GM12892 (cell line): ENCODE measurements at regions not wholly inside any gene's neighbourhood (a gene's known extent, or its start where the extent isn't known, plus 50 kb on each side); places are given as distances from the start of the nearest gene placed in this dataset.
"Not testable (repeated sequence)": the region's sequence is repeated elsewhere in the genome, so short reads cannot be mapped to it uniquely, and the experiment has no call there.

Experiments
- DNase-seq: peaks from one replicate; pipeline ENCODE4 v3.0.0; 2011; ENCODE audit not compliant: insufficient read length
- FAIRE-seq: peaks from 2 replicates; lab custom pipeline; 2011; peaks lifted over from hg19 to GRCh38; lab: Jason Lieb, UNC
- POLR2A ChIP-seq: IDR thresholded peaks from 2 replicates; pipeline ENCODE4 v1.6.1; 2011; ENCODE audit warnings: low read depth, low read length, control low read depth
- POLR2AphosphoS5 ChIP-seq: IDR thresholded peaks from 2 replicates; pipeline ENCODE4 v1.6.1; 2011; ENCODE audit warnings: low read depth, low read length, control low read depth
- TAF1 ChIP-seq: IDR thresholded peaks from 2 replicates; pipeline ENCODE4 v1.6.1; 2011; ENCODE audit warnings: low read depth, mild to moderate bottlenecking, control low read depth, low read length, borderline replicate concordance

- DNase-seq (no peak), FAIRE-seq (no peak)
- TF ChIP-seq POLR2AphosphoS5: no peak
Observed at GRCh38 chr5:163330723-163331668, 106.4 kb upstream of the CCNG1 start.

- FAIRE-seq, DNase-seq: not testable (repeated sequence)
Observed at GRCh38 chr5:163336074-163336473, 101.3 kb upstream of the CCNG1 start.

DNA sequence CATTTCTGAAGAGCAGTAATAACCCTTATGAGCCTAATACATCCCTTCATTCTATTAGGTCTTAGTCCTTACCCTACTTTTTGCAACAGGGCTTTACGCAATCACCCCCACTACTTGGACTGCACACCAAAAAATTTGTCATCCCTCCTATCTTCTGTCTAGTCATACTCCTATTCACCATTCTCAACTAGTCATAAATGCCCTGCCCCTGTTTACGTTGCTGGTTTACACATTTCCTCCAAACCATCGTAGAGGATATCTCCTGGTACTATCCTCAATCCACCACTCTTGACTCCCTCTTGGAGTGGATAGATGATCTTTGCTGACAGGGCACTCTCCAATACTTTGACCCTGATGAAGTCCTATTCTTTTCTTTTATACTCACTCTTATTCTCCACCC lies 98.2 kb upstream of the CCNG1 start:
- no peak for TF ChIP-seq POLR2AphosphoS5
- no peak for TF ChIP-seq POLR2A
- TF ChIP-seq TAF1: no peak
- DNase-seq (no peak), FAIRE-seq (no peak)

DNA sequence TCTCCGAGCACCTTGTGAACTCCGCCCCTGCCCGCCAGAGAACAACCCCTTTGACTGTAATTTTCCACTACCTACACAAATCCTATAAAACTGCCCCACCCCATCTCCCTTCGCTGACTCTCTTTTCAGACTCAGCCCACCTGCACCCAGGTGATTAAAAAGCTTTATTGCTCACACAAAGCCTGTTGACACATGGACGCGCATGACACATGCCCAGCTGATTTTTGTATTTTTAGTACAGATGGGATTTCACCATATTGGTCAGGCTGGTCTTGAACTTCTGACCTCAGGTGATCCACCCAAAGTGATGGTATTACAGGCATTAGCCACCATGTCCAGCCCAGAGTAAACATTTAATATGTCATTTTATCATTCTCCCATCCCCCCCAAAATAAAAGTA lies 97.0 kb upstream of the CCNG1 start:
- FAIRE-seq: not testable (repeated sequence)

GRCh38 chr5:163342306-163342705 lies 95.1 kb upstream of the CCNG1 start:
- DNase-seq: no peak
- TF ChIP-seq POLR2A (no peak), TAF1 (no peak), POLR2AphosphoS5 (no peak)

More for the DNA sequence above, 97.0 kb upstream of the CCNG1 start:
- DNase-seq: not testable (repeated sequence)

DNA sequence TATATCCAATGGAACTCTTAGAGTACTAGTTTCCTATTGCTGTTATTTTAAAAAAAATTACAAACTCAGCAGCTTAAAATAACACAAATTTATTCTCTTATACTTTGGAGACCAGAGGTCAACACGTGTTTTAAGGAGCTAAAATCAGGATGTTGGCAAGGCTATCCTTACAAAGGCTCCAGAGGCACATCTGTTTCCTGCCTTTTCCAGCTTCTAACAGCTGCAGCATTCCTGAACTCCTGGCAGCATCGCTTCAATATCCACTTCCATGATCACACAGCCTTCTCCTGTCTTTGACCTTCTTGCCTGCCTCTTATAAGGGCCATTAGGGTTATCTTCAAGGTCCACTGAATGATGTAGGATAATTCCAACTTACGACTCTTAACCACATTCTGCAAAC lies 92.2 kb upstream of the CCNG1 start:
- no peak for FAIRE-seq
- no peak for DNase-seq
- no peak for TF ChIP-seq POLR2A
- no peak for TF ChIP-seq POLR2AphosphoS5
- no peak for TF ChIP-seq TAF1

More at GRCh38 chr5:163342306-163342705, 95.1 kb upstream of the CCNG1 start:
- FAIRE-seq: no peak

- no peak for TF ChIP-seq TAF1
- TF ChIP-seq POLR2A: no peak
- peak; percentile 90 for FAIRE-seq
- DNase-seq: peak; percentile 30
Observed at GRCh38 chr5:163347671-163348070, 89.7 kb upstream of the CCNG1 start.

- FAIRE-seq: no peak
- TF ChIP-seq TAF1: no peak
- no peak for TF ChIP-seq POLR2A
- no peak for TF ChIP-seq POLR2AphosphoS5
- DNase-seq: no peak
Observed at GRCh38 chr5:163350083-163350482, 87.3 kb upstream of the CCNG1 start.

- no peak for TF ChIP-seq POLR2A
- no peak for TF ChIP-seq TAF1
- no peak for TF ChIP-seq POLR2AphosphoS5
- FAIRE-seq (no peak), DNase-seq (no peak)
Observed at GRCh38 chr5:163352531-163352930, 84.9 kb upstream of the CCNG1 start.

DNA sequence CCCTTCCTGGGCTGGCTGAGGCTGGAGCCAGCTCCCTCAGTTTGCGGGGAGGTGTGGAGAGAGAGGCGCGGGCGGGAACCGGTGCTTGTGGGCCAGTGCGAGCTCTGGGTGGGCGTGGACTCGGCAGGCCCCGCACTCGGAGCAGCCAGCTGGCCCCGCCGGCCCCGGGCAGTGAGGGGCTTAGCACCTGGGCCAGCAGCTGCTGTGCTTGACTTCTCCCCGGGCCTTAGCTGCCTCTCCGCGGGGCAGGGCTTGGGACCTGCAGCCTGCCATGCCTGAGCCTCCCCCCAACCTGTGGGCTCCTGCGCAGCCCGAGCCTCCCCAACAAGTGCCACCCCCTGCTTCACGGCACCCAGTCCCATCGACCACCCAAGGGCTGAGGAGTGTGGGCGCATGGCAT lies 81.6 kb upstream of the CCNG1 start:
- not testable (repeated sequence) for DNase-seq, FAIRE-seq

- FAIRE-seq (no peak), DNase-seq (no peak)
- TF ChIP-seq POLR2A: no peak
- no peak for TF ChIP-seq POLR2AphosphoS5
Observed at GRCh38 chr5:163357636-163358035, 79.8 kb upstream of the CCNG1 start.

- DNase-seq: no peak
- no peak for FAIRE-seq
- TF ChIP-seq POLR2AphosphoS5: no peak
Observed at GRCh38 chr5:163360656-163361055, 76.7 kb upstream of the CCNG1 start.

DNA sequence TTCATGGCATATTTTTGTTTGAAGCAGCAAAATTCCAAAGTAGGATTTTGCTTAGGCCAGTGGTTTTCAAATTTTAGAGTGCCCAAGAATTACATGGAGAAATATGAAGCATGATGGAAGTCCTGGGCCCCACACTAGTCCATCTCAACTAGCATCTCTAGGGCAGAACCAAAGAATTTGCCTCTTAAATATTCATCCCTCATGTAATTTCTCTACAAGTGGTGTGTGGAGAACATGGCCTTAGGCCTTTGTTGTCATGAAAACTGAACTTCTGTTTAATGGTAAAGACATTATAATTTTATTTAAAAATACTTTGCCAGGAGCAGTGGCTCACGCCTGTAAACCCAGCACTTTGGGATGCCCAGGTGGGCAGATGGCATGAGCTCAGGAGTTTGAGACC lies 75.9 kb upstream of the CCNG1 start:
- FAIRE-seq (no peak), DNase-seq (no peak)
- TF ChIP-seq TAF1 (no peak), POLR2A (no peak), POLR2AphosphoS5 (no peak)

DNA sequence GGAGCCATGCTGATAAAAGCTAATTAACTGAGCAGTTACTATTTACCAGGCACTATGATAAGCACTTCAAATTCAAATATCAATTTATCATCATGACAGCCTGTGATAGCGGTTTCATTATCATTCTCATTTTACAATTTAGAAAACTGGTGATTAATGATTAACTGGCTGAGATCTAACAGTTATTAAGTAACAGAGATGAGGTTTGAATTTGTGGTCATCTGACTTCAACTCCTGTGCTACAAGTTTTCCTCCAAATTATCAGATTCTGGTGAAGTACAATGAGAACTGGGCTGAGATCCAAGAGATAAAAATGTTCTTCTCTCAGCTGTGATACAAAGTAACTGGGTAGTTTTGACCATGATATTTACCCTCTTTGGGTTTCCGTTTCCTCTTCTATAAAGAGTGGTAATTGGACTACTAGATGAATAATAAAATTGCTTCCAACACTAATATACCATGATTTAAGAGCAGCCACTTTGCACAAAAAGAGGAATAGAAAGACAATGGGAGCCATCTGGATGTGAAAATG lies 74.5 kb upstream of the CCNG1 start:
- DNase-seq (no peak), FAIRE-seq (no peak)
- no peak for TF ChIP-seq POLR2AphosphoS5
- no peak for TF ChIP-seq TAF1
- TF ChIP-seq POLR2A: no peak
